Neutrophil (primary cell): ENCODE measurements at regions not wholly inside any gene's neighbourhood (a gene's known extent, or its start where the extent isn't known, plus 50 kb on each side); places are given as distances from the start of the nearest gene placed in this dataset.

Source experiments
- H3K27ac ChIP-seq: fragments of 200-600 bp; sonication (generic); 2 replicates; pipeline ENCODE4 v1.5.1; 2016; ENCODE audit warnings: mild to moderate bottlenecking, moderate library complexity
- H3K27me3 ChIP-seq: fragments of 200-600 bp; sonication (generic); 2 replicates; pipeline ENCODE4 v1.6.0; 2016; ENCODE audit warnings: mild to moderate bottlenecking
- H3K36me3 ChIP-seq: fragments of 200-600 bp; sonication (generic); 2 replicates; pipeline ENCODE4 v1.5.1; 2017
- H3K4me1 ChIP-seq, 2 experiments: fragments of 200-600 bp in 1 of 2; sonication (generic) in 1 of 2; 1 replicate in 1 of 2; 2 replicates in 1 of 2; pipeline versions ENCODE4 v1.5.1 to v1.6.1; 2013 to 2016; ENCODE audit warnings: low read depth in 1 of 2, low read length in 1 of 2, mild to moderate bottlenecking in 1 of 2, moderate library complexity in 1 of 2; ENCODE audit not compliant: control insufficient read depth in 1 of 2, insufficient read depth in 1 of 2
- H3K4me3 ChIP-seq, 2 experiments: fragments of 200-600 bp in 1 of 2; sonication (generic) in 1 of 2; 1 replicate in 1 of 2; 2 replicates in 1 of 2; pipeline ENCODE4 v1.5.1; 2013 to 2016; ENCODE audit warnings: low read depth in 1 of 2, low read length in 1 of 2, mild to moderate bottlenecking in 1 of 2, moderate library complexity in 1 of 2
- H3K9me3 ChIP-seq: fragments of 200-600 bp; sonication (generic); 2 replicates; pipeline ENCODE4 v1.5.1; 2016
- CTCF ChIP-seq: fragments of 200-600 bp; sonication (generic); IDR thresholded peaks from 2 replicates; pipeline ENCODE4 v1.5.1; 2016; ENCODE audit warnings: antibody characterized with exemption

- Histone ChIP-seq H3K9me3 (no peaks in the 10 kb centered on the region), H3K4me1 (no peaks in the 10 kb centered on the region), H3K4me3 (no peak overlapping the region), H3K27ac (no peak overlapping the region), H3K27me3 (peaks cover 8% of the 10 kb centered on the region), H3K36me3 (no peaks in the 10 kb centered on the region)
- no peak for TF ChIP-seq CTCF
Observed at GRCh38 chr11:134847083-134847715, 435.2 kb upstream of the B3GAT1 start.

GRCh38 chr11:134846328-134847082, 434.5 kb upstream of the B3GAT1 start:
- Histone ChIP-seq H3K27ac (no peak overlapping the region), H3K4me1 (no peaks in the 10 kb centered on the region), H3K9me3 (no peaks in the 10 kb centered on the region), H3K27me3 (peaks cover under 1% of the 10 kb centered on the region), H3K36me3 (no peaks in the 10 kb centered on the region), H3K4me3 (no peak overlapping the region)
- no peak for TF ChIP-seq CTCF

- no peak for TF ChIP-seq CTCF
- Histone ChIP-seq H3K27ac (no peak overlapping the region), H3K4me1 (no peaks in the 10 kb centered on the region), H3K27me3 (no peaks in the 10 kb centered on the region), H3K9me3 (no peaks in the 10 kb centered on the region), H3K4me3 (no peak overlapping the region), H3K36me3 (no peaks in the 10 kb centered on the region)
Observed at GRCh38 chr11:134845474-134846327, 433.7 kb upstream of the B3GAT1 start.

- H3K27ac ChIP-seq, result no peak overlapping the region
- H3K9me3 ChIP-seq, result no peaks in the 10 kb centered on the region
- no peak overlapping the region for H3K4me3 ChIP-seq
- no peaks in the 10 kb centered on the region for H3K4me1 ChIP-seq
- no peaks in the 10 kb centered on the region for H3K36me3 ChIP-seq
- H3K27me3 ChIP-seq, result no peaks in the 10 kb centered on the region
- no peak for TF ChIP-seq CTCF
Observed at GRCh38 chr11:134844838-134845237, 432.8 kb upstream of the B3GAT1 start.

- TF ChIP-seq CTCF, result no peak
- Histone ChIP-seq H3K27ac (no peak overlapping the region), H3K27me3 (no peaks in the 10 kb centered on the region), H3K9me3 (no peaks in the 10 kb centered on the region), H3K36me3 (no peaks in the 10 kb centered on the region), H3K4me1 (no peaks in the 10 kb centered on the region), H3K4me3 (no peak overlapping the region)
Observed at GRCh38 chr11:134843735-134844134, 431.7 kb upstream of the B3GAT1 start.
